ENCODE measurements at regions not wholly inside any gene's neighbourhood (a gene's known extent, or its start where the extent isn't known, plus 50 kb on each side); places are given as distances from the start of the nearest gene placed in this dataset.

DNA sequence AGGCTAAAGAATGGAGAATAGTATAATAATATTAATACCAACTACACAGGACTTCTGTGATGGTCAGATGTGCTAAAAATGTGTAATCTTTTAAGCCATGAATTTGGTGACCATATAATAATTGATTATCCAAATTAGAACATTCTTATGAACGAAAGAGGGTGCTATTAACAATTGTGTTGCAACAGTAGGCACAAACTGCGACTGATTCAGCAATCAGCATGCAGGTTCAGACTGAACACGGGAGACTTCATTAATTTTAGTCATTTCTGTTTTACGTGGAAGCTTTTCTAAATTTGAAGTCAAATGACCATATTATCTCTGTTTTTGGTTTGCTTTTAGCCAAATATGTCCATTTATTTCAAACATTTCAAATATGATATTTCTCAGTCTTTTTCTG is 54.6 kb upstream of the CHST9 start:
- DNase-seq (ENCODE audit: low read depth in 4 of 4, low spot score in 3 of 4) = no peak

DNA sequence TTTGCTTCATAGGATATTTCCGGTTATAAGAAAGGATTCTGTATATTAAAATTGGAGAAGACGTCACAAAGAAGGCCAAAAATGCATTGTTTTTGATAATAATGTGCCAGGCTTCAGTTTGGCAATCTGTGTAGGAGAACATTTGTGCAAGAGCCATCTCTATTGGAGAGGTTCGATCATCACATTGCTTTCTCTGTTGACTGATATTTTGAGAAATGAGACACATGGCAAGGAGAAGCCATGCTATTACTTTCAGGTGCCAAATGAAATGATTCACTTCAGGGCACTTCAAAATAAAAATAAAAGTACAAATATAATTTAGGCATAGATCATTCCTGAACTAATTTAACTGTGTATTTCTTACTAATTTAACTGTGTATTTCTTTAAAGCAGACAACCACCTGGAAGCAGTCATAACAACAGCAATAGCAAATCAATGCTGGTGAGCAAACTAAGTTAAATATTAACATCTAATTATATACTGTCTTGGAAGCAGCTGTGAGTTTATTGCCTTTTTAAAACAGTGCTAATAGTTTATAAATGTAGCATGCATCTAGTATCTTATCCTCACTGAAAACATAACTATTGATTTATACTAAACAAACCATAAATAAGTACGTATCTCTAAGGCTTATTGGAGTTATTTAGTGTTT is 50.2 kb upstream of the CHST9 start:
- no peak for DNase-seq (ENCODE audit: low read depth in 4 of 4, low spot score in 3 of 4)

Data from right renal pelvis (tissue), 4 donors.